ENCODE measurements at regions not wholly inside any gene's neighbourhood (a gene's known extent, or its start where the extent isn't known, plus 50 kb on each side); places are given as distances from the start of the nearest gene placed in this dataset.

- no peak overlapping the region for H3K9ac ChIP-seq
- H3K36me3 ChIP-seq, result no peaks in the 10 kb centered on the region
- peak overlapping the region; percentile 83 for H3K4me2 ChIP-seq
- no peaks in the 10 kb centered on the region for H4K20me1 ChIP-seq
- no peaks in the 10 kb centered on the region for H3K9me3 ChIP-seq
- no peak overlapping the region for H3K27ac ChIP-seq
- H3K4me3 ChIP-seq, result peak overlapping the region; percentile 54
- H3K4me1 ChIP-seq, result peaks cover 58% of the 10 kb centered on the region
- no peak for TF ChIP-seq Cebpa-rat (IDR thresholded peaks at IDR 0.05)
- 0 out of 2 replicates have a peak, but pooled peaks cover 7% of the 10 kb centered on the region for H3K27me3 ChIP-seq
These were observed 201.9 kb downstream of the DAD1 start for GRCh38 chr14:22386924-22387775.

- Histone ChIP-seq H3K9me3 (no peaks in the 10 kb centered on the region), H3K9ac (no peak overlapping the region), H3K4me3 (no peak overlapping the region), H3K4me2 (peak overlapping the region; percentile 34; the same call in 1 of the 2 replicates), H4K20me1 (no peaks in the 10 kb centered on the region), H3K27ac (no peak overlapping the region), H3K4me1 (peaks cover 42% of the 10 kb centered on the region), H3K27me3 (0 out of 2 replicates have a peak, but pooled peaks cover 5% of the 10 kb centered on the region), H3K36me3 (no peaks in the 10 kb centered on the region)
- no peak for TF ChIP-seq Cebpa-rat (IDR thresholded peaks at IDR 0.05)
These were observed 204.0 kb downstream of the DAD1 start for GRCh38 chr14:22384974-22385526.

GRCh38 chr14:22384167-22384549 lies 204.9 kb downstream of the DAD1 start:
- Histone ChIP-seq H3K4me1 (peaks cover 34% of the 10 kb centered on the region), H3K4me2 (no peak overlapping the region), H3K9ac (no peak overlapping the region)

GRCh38 chr14:22383515-22384166 lies 205.4 kb downstream of the DAD1 start:
- Histone ChIP-seq H3K4me2 (no peak overlapping the region), H4K20me1 (no peaks in the 10 kb centered on the region), H3K4me3 (no peak overlapping the region), H3K9me3 (no peaks in the 10 kb centered on the region), H3K36me3 (no peaks in the 10 kb centered on the region), H3K27me3 (no peaks in the 10 kb centered on the region), H3K9ac (no peak overlapping the region), H3K4me1 (peaks cover 29% of the 10 kb centered on the region), H3K27ac (no peak overlapping the region)
- no peak for TF ChIP-seq Cebpa-rat (IDR thresholded peaks at IDR 0.05)

More at GRCh38 chr14:22384167-22384549, 204.9 kb downstream of the DAD1 start:
- TF ChIP-seq Cebpa-rat (IDR thresholded peaks at IDR 0.05), result no peak
- Histone ChIP-seq H3K9me3 (no peaks in the 10 kb centered on the region), H3K36me3 (no peaks in the 10 kb centered on the region), H3K4me3 (no peak overlapping the region), H3K27ac (no peak overlapping the region), H4K20me1 (no peaks in the 10 kb centered on the region), H3K27me3 (0 out of 2 replicates have a peak, but pooled peaks cover 3% of the 10 kb centered on the region)

GRCh38 chr14:22382955-22383354 lies 206.1 kb downstream of the DAD1 start:
- Histone ChIP-seq H3K27me3 (no peaks in the 10 kb centered on the region), H4K20me1 (no peaks in the 10 kb centered on the region), H3K4me1 (peaks cover 22% of the 10 kb centered on the region), H3K9me3 (no peaks in the 10 kb centered on the region), H3K4me2 (no peak overlapping the region), H3K27ac (no peak overlapping the region), H3K36me3 (no peaks in the 10 kb centered on the region), H3K4me3 (no peak overlapping the region), H3K9ac (no peak overlapping the region)
- no peak for TF ChIP-seq Cebpa-rat (IDR thresholded peaks at IDR 0.05)

- H3K27me3 ChIP-seq, result no peaks in the 10 kb centered on the region
- no peaks in the 10 kb centered on the region for H4K20me1 ChIP-seq
- H3K4me3 ChIP-seq, result no peak overlapping the region
- no peaks in the 10 kb centered on the region for H3K9me3 ChIP-seq
- no peaks in the 10 kb centered on the region for H3K36me3 ChIP-seq
- H3K9ac ChIP-seq, result no peak overlapping the region
- H3K4me2 ChIP-seq, result no peak overlapping the region
- H3K4me1 ChIP-seq, result peaks cover 18% of the 10 kb centered on the region; the same call in 1 of the 2 replicates
- TF ChIP-seq Cebpa-rat (IDR thresholded peaks at IDR 0.05), result no peak
- H3K27ac ChIP-seq, result no peak overlapping the region
These were observed 206.6 kb downstream of the DAD1 start for GRCh38 chr14:22382395-22382794.

GRCh38 chr14:22381766-22382165 lies 207.3 kb downstream of the DAD1 start:
- Histone ChIP-seq H3K36me3 (no peaks in the 10 kb centered on the region), H3K27ac (no peak overlapping the region), H3K27me3 (no peaks in the 10 kb centered on the region)

GRCh38 chr14:22381408-22381760 lies 207.6 kb downstream of the DAD1 start:
- Histone ChIP-seq H4K20me1 (no peaks in the 10 kb centered on the region), H3K36me3 (no peaks in the 10 kb centered on the region), H3K4me2 (no peak overlapping the region), H3K9ac (no peak overlapping the region), H3K4me1 (peaks cover 14% of the 10 kb centered on the region; the same call in 1 of the 2 replicates), H3K4me3 (no peak overlapping the region), H3K27ac (no peak overlapping the region), H3K27me3 (no peaks in the 10 kb centered on the region), H3K9me3 (no peaks in the 10 kb centered on the region)
- TF ChIP-seq Cebpa-rat (IDR thresholded peaks at IDR 0.05), result no peak

More at GRCh38 chr14:22381766-22382165, 207.3 kb downstream of the DAD1 start:
- H3K4me2 ChIP-seq, result no peak overlapping the region
- no peak overlapping the region for H3K9ac ChIP-seq
- TF ChIP-seq Cebpa-rat (IDR thresholded peaks at IDR 0.05), result no peak
- no peaks in the 10 kb centered on the region for H4K20me1 ChIP-seq
- no peaks in the 10 kb centered on the region for H3K9me3 ChIP-seq
- peaks cover 14% of the 10 kb centered on the region; the same call in 1 of the 2 replicates for H3K4me1 ChIP-seq
- no peak overlapping the region for H3K4me3 ChIP-seq

GRCh38 chr14:22380571-22381407 lies 208.2 kb downstream of the DAD1 start:
- no peak overlapping the region for H3K9ac ChIP-seq

More at GRCh38 chr14:22380571-22381407, 208.2 kb downstream of the DAD1 start:
- no peak for TF ChIP-seq Cebpa-rat (IDR thresholded peaks at IDR 0.05)
- no peak overlapping the region for H3K4me2 ChIP-seq
- H4K20me1 ChIP-seq, result no peaks in the 10 kb centered on the region
- no peak overlapping the region for H3K27ac ChIP-seq
- no peaks in the 10 kb centered on the region for H3K36me3 ChIP-seq
- no peaks in the 10 kb centered on the region for H3K27me3 ChIP-seq
- H3K4me3 ChIP-seq, result no peak overlapping the region
- H3K9me3 ChIP-seq, result no peaks in the 10 kb centered on the region
- peaks cover 10% of the 10 kb centered on the region; the same call in 1 of the 2 replicates for H3K4me1 ChIP-seq

Measured in BLaER1 (cell line).